Mesenchymal stem cell (in vitro differentiated cells and primary cell): ENCODE measurements at regions not wholly inside any gene's neighbourhood (a gene's known extent, or its start where the extent isn't known, plus 50 kb on each side); places are given as distances from the start of the nearest gene placed in this dataset.

Experiments
- DNase-seq: peaks from one replicate; pipeline ENCODE4 v3.0.0-alpha.2; 2013
- H2AFZ ChIP-seq: one replicate; pipeline ENCODE4 v1.6.1; 2013; ENCODE audit warnings: low read depth, mild to moderate bottlenecking, control low read depth, inconsistent platforms, low read length, moderate library complexity
- H2AK5ac ChIP-seq: 2 replicates; pipeline ENCODE4 v1.6.1; 2013; ENCODE audit warnings: low read length, moderate library complexity, mild to moderate bottlenecking, inconsistent platforms; ENCODE audit not compliant: severe bottlenecking
- H2BK120ac ChIP-seq: one replicate; pipeline ENCODE4 v1.6.1; 2013; ENCODE audit warnings: low read depth, mild to moderate bottlenecking, inconsistent platforms, low read length, moderate library complexity
- H2BK12ac ChIP-seq, 2 experiments: one replicate each; pipeline ENCODE4 v1.6.1; 2013; ENCODE audit warnings: inconsistent platforms in 2 of 2, low read length in 2 of 2, mild to moderate bottlenecking in 2 of 2, moderate library complexity in 2 of 2, control low read depth in 1 of 2
- H2BK15ac ChIP-seq: one replicate; pipeline ENCODE4 v1.6.1; 2013; ENCODE audit warnings: mild to moderate bottlenecking, low read depth, inconsistent platforms; ENCODE audit not compliant: poor library complexity, severe bottlenecking
- H2BK5ac ChIP-seq: 2 replicates; pipeline ENCODE4 v1.6.1; 2013; ENCODE audit warnings: low read depth, mild to moderate bottlenecking, low read length, control low read depth, inconsistent platforms; ENCODE audit not compliant: poor library complexity, severe bottlenecking
- H3K14ac ChIP-seq, 2 experiments: one replicate each; pipeline ENCODE4 v1.6.1; 2013; ENCODE audit warnings: inconsistent platforms in 2 of 2, low read length in 2 of 2, control low read depth in 1 of 2, mild to moderate bottlenecking in 1 of 2, moderate library complexity in 1 of 2
- H3K18ac ChIP-seq, 2 experiments: one replicate each; pipeline ENCODE4 v1.6.1; 2013; ENCODE audit warnings: inconsistent platforms in 2 of 2, low read length in 2 of 2, control low read depth in 1 of 2, low read depth in 1 of 2, mild to moderate bottlenecking in 1 of 2
- H3K23ac ChIP-seq, 2 experiments: one replicate each; pipeline ENCODE4 v1.6.1; 2013; ENCODE audit warnings: inconsistent platforms in 2 of 2, low read length in 2 of 2, mild to moderate bottlenecking in 2 of 2, moderate library complexity in 2 of 2, control low read depth in 1 of 2
- H3K27ac ChIP-seq: 2 replicates; pipeline ENCODE4 v1.5.1; 2013; ENCODE audit warnings: mild to moderate bottlenecking, moderate library complexity, low read length, control low read depth, inconsistent platforms; ENCODE audit not compliant: poor library complexity, severe bottlenecking
- H3K27me3 ChIP-seq, 2 experiments: 2 replicates each; pipeline versions ENCODE4 v1.6.1 to v1.7.0; 2013; ENCODE audit warnings: low read length in 2 of 2, mild to moderate bottlenecking in 2 of 2, moderate library complexity in 2 of 2, control low read depth in 1 of 2, inconsistent platforms in 1 of 2; ENCODE audit not compliant: control insufficient read depth in 1 of 2, insufficient read depth in 1 of 2
- H3K36me3 ChIP-seq, 2 experiments: 2 replicates each; pipeline versions ENCODE4 v1.6.1 to v1.7.0; 2013; ENCODE audit warnings: low read length in 2 of 2, control low read depth in 1 of 2, inconsistent platforms in 1 of 2, low read depth in 1 of 2, mild to moderate bottlenecking in 1 of 2; ENCODE audit not compliant: insufficient read depth in 2 of 2, control insufficient read depth in 1 of 2
- H3K4ac ChIP-seq, 2 experiments: one replicate each; pipeline ENCODE4 v1.6.1; 2013; ENCODE audit warnings: inconsistent platforms in 2 of 2, low read length in 2 of 2, mild to moderate bottlenecking in 2 of 2, moderate library complexity in 2 of 2, control low read depth in 1 of 2, low read depth in 1 of 2
- H3K4me1 ChIP-seq: 2 replicates; pipeline ENCODE4 v1.6.1; 2013; ENCODE audit warnings: low read depth, low read length, control low read depth; ENCODE audit not compliant: control insufficient read depth, insufficient read depth
- H3K4me2 ChIP-seq: 2 replicates; pipeline ENCODE4 v1.6.1; 2013; ENCODE audit warnings: low read length, mild to moderate bottlenecking, inconsistent platforms; ENCODE audit not compliant: poor library complexity, severe bottlenecking
- H3K4me3 ChIP-seq, 2 experiments: 2 replicates each; pipeline versions ENCODE4 v1.5.1 to v1.7.0; 2013; ENCODE audit warnings: low read length in 2 of 2, mild to moderate bottlenecking in 2 of 2, control low read depth in 1 of 2, low read depth in 1 of 2; ENCODE audit not compliant: insufficient read depth in 1 of 2
- H3K79me1 ChIP-seq: replicated peaks from 2 replicates; pipeline ENCODE4 v1.6.1; 2013; ENCODE audit warnings: mild to moderate bottlenecking, control low read depth, low read length, inconsistent platforms; ENCODE audit not compliant: poor library complexity, severe bottlenecking
- H3K9ac ChIP-seq: 2 replicates; pipeline ENCODE4 v1.7.0; 2013; ENCODE audit warnings: mild to moderate bottlenecking, low read length, moderate library complexity
- H3K9me3 ChIP-seq: 2 replicates; pipeline ENCODE4 v1.7.0; 2013; ENCODE audit warnings: mild to moderate bottlenecking, low read length; ENCODE audit not compliant: control insufficient read depth
- H4K8ac ChIP-seq: one replicate; pipeline ENCODE4 v1.6.1; 2013; ENCODE audit warnings: inconsistent platforms, mild to moderate bottlenecking, low read length, moderate library complexity
- H4K91ac ChIP-seq: one replicate; pipeline ENCODE4 v1.6.1; 2013; ENCODE audit warnings: mild to moderate bottlenecking, low read length, inconsistent platforms
- WGBS: methylation state at CpG from one replicate; pipeline ENCODE4 v1.1.7; 2013; ENCODE audit warnings: mixed read lengths; 5-methylcytosine and 5-hydroxymethylcytosine counted together

GRCh38 chr6:165752451-165752850 lies 89.4 kb upstream of the PDE10A start:
- no peak overlapping the region for H3K9ac ChIP-seq
- H2BK120ac ChIP-seq, result no peak overlapping the region
- H2BK12ac ChIP-seq, result no peak overlapping the region
- no peak overlapping the region for H2BK5ac ChIP-seq
- no peaks in the 10 kb centered on the region for H3K9me3 ChIP-seq
- no peak overlapping the region for H3K4ac ChIP-seq
- no peak overlapping the region for H4K8ac ChIP-seq
- H3K14ac ChIP-seq, result no peak overlapping the region
- WGBS, result 98% methylated on average over 3 of the region's 3 CpGs
- no peak overlapping the region for H3K23ac ChIP-seq
- no peak overlapping the region for H3K27ac ChIP-seq
- H3K4me1 ChIP-seq, result no peaks in the 10 kb centered on the region
- peaks cover 0 to 18% of the 10 kb centered on the region in 2 experiments for H3K27me3 ChIP-seq
- no peak overlapping the region for H2AK5ac ChIP-seq
- no peaks in the 10 kb centered on the region for H3K36me3 ChIP-seq
- no peaks in the 10 kb centered on the region for H3K79me1 ChIP-seq
- no peak overlapping the region for H4K91ac ChIP-seq
- H2AFZ ChIP-seq, result no peak overlapping the region
- no peak overlapping the region for H2BK15ac ChIP-seq
- H3K4me2 ChIP-seq, result no peak overlapping the region
- no peak overlapping the region for H3K4me3 ChIP-seq
- no peak overlapping the region for H3K18ac ChIP-seq
- DNase-seq, result no peak

DNA sequence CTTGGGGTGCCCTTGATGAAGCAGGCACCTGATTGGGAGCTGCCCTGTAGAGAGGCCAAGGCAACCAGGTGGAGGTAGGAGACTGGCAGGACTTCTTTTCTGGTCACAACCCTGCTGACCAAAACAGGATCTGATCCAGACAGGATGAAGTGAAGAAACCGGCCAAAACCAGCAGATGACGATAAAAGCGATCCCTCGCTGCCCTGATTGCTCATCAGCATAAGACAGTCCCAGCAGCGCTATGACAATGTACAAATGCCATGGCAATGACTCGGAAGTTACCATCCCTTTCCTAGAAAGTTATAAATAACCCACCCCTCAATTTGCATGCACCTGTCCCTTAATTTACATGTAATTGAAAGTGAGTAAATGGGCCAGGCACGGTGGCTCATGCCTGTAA lies 88.4 kb upstream of the PDE10A start:
- Histone ChIP-seq H3K18ac (no peak overlapping the region), H4K8ac (no peak overlapping the region), H3K27me3 (peaks cover 0 to 20% of the 10 kb centered on the region in 2 experiments), H4K91ac (no peak overlapping the region), H2BK120ac (no peak overlapping the region), H2AFZ (no peak overlapping the region), H3K4me1 (no peaks in the 10 kb centered on the region), H3K23ac (no peak overlapping the region), H3K4me2 (no peak overlapping the region), H3K4ac (no peak overlapping the region), H3K79me1 (no peaks in the 10 kb centered on the region), H3K36me3 (no peaks in the 10 kb centered on the region), H2BK12ac (no peak overlapping the region), H3K27ac (no peak overlapping the region), H3K14ac (no peak overlapping the region), H3K9ac (no peak overlapping the region), H2BK5ac (no peak overlapping the region), H3K4me3 (no peak overlapping the region), H2BK15ac (no peak overlapping the region), H3K9me3 (no peaks in the 10 kb centered on the region), H2AK5ac (no peak overlapping the region)
- no peak for DNase-seq
- WGBS, result 78% methylated on average over 7 of the region's 7 CpGs

GRCh38 chr6:165749163-165749562 lies 86.1 kb upstream of the PDE10A start:
- no peak overlapping the region for H3K27ac ChIP-seq
- no peak overlapping the region for H2BK120ac ChIP-seq
- H3K27me3 ChIP-seq, result peaks cover 0 to 20% of the 10 kb centered on the region in 2 experiments
- no peak for DNase-seq
- no peak overlapping the region for H2BK15ac ChIP-seq
- no peak overlapping the region for H4K91ac ChIP-seq
- no peak overlapping the region for H2AK5ac ChIP-seq
- H3K36me3 ChIP-seq, result no peaks in the 10 kb centered on the region
- H2BK12ac ChIP-seq, result no peak overlapping the region
- no peak overlapping the region for H3K4me3 ChIP-seq
- H2BK5ac ChIP-seq, result no peak overlapping the region
- no peaks in the 10 kb centered on the region for H3K4me1 ChIP-seq
- no peaks in the 10 kb centered on the region for H3K79me1 ChIP-seq
- H3K18ac ChIP-seq, result no peak overlapping the region
- no peak overlapping the region for H3K9ac ChIP-seq
- no peak overlapping the region for H3K4ac ChIP-seq
- H3K14ac ChIP-seq, result no peak overlapping the region
- no peak overlapping the region for H4K8ac ChIP-seq
- H3K23ac ChIP-seq, result no peak overlapping the region
- no peak overlapping the region for H2AFZ ChIP-seq
- H3K9me3 ChIP-seq, result no peaks in the 10 kb centered on the region
- no peak overlapping the region for H3K4me2 ChIP-seq

DNA sequence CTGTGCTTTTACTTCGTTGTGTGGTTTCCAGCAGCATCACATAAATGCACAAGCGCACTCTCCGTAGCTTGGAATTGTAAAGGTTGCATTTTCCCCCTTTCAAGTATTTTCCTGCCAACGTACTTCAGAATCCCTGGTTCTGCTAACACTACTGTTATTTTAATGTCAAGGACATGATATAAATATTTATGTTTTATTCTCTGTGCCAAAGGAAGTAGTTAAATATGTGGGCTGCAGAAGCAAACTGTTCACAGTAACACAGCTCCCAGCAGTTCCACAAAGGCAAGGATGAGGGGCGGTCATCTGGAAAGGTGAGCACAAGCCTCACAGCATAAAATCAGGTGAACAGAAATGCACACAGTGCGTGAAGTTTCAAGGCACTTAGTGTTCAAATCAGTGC lies 85.3 kb upstream of the PDE10A start:
- Histone ChIP-seq H3K4me3 (no peak overlapping the region), H2BK120ac (no peak overlapping the region), H3K4me2 (no peak overlapping the region), H2AK5ac (no peak overlapping the region), H2BK12ac (no peak overlapping the region), H3K79me1 (no peaks in the 10 kb centered on the region), H3K4ac (no peak overlapping the region), H4K91ac (no peak overlapping the region), H2AFZ (no peak overlapping the region), H3K36me3 (no peaks in the 10 kb centered on the region), H3K27ac (no peak overlapping the region), H3K9ac (no peak overlapping the region), H3K27me3 (peaks cover 0 to 22% of the 10 kb centered on the region in 2 experiments), H3K18ac (no peak overlapping the region), H4K8ac (no peak overlapping the region), H3K4me1 (no peaks in the 10 kb centered on the region), H2BK15ac (no peak overlapping the region), H3K14ac (no peak overlapping the region), H3K9me3 (no peaks in the 10 kb centered on the region), H2BK5ac (no peak overlapping the region), H3K23ac (no peak overlapping the region)
- no peak for DNase-seq
- 86% methylated on average over 5 of the region's 6 CpGs for WGBS
